ENCODE measurements at regions not wholly inside any gene's neighbourhood (a gene's known extent, or its start where the extent isn't known, plus 50 kb on each side); places are given as distances from the start of the nearest gene placed in this dataset.
"Not testable (repeated sequence)": the region's sequence is repeated elsewhere in the genome, so short reads cannot be mapped to it uniquely, and the experiment has no call there.

- DNase-seq (ENCODE audit: low spot score) = no peak
Measured at GRCh38 chr3:170705131-170705530, 119.3 kb upstream of the SLC7A14 start.

- DNase-seq (ENCODE audit: low spot score) = peak; percentile 44
Measured at GRCh38 chr3:170703121-170703588, 117.3 kb upstream of the SLC7A14 start.

DNA sequence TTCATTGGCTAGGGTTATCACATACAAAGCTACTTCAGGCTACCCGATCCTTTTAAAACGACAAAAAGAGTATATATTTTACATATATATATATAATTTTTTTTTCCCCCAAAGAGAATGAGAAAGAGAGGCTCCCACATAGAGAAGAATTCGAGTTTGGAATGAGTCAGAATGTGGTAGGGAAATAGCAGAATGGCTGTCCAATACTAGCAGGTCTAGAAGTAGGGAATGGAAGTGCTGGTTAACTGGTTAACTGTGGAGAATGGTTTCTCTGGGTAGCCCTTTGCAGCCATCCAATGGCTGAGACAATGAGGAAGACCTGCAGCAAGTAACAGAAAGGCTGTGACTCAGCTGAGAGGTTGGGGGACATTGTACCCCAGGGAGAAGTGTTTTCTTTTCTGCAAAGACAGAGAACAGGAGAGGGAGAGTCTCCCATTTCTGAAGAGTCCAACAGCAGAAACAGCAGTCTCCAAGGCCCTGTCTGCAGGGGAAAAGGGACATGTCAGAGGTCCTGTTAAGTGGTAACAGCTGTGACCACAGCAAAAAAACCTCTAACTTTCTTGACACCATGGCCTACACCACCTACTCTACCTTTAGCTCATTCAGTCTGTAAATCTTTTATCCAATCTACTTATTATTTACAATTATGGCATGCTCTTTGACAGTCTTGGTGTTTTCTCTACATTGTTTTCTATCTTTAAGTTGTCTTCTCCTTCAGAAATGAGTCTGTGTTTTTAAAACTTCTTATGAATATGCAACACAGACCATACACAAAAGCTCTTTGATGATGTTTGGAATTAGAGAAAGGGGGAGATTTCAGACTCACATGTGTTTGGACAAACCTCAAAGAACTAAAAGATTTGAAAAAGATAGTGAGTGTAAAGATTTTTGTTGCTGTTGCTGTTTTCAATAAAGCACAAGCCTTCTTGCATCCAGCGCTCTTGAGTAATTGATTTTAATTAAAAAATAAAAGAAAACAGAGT lies 116.1 kb upstream of the SLC7A14 start:
- DNase-seq (ENCODE audit: low spot score) = no peak

GRCh38 chr3:170700054-170700404 lies 114.2 kb upstream of the SLC7A14 start:
- DNase-seq (ENCODE audit: low spot score) = no peak

DNA sequence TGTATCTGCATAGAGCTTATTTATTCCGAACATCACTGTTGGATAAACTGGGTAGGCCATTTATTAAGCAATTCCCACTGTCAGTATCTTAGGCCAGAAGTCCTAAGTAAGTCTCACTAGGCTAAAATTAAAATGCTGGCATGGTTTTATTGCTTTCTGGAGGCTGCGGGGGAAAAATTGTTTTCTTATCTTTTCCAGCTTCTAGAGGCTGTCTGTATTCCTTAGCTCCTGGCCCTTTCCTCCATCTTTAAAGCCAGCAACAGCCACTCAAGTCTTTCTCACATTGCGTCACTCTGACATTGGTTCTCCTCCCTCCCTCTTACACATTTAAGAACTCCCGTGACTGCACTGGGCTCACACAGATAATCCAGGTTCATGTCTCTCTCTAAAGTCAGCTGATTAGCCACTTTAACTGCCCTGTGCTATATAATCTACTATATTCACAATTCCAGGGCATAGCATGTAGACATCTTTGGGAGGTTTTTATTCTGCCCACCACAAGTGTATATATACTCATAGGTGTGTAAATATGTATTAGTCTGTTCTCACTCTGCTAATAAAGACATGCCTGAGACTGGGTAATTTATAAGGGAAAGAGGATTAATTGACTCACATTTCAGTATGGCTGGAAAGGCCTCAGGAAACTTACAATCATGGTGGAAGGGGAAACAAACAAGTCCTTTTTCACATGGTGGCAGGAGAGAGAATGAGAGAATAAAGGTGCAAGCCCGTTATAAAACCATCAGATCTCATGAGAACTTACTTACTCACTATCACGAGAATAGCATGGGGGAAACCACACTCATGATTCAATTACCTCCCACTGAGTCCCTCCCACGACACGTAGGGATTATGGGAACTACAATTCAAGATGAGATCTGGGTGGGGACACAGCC lies 113.5 kb upstream of the SLC7A14 start:
- no peak for DNase-seq (ENCODE audit: low spot score)

- no peak for DNase-seq (ENCODE audit: low spot score)
Measured at GRCh38 chr3:170697908-170698307, 112.0 kb upstream of the SLC7A14 start.

GRCh38 chr3:170697131-170697530 lies 111.3 kb upstream of the SLC7A14 start:
- DNase-seq (ENCODE audit: low spot score) = no peak

DNA sequence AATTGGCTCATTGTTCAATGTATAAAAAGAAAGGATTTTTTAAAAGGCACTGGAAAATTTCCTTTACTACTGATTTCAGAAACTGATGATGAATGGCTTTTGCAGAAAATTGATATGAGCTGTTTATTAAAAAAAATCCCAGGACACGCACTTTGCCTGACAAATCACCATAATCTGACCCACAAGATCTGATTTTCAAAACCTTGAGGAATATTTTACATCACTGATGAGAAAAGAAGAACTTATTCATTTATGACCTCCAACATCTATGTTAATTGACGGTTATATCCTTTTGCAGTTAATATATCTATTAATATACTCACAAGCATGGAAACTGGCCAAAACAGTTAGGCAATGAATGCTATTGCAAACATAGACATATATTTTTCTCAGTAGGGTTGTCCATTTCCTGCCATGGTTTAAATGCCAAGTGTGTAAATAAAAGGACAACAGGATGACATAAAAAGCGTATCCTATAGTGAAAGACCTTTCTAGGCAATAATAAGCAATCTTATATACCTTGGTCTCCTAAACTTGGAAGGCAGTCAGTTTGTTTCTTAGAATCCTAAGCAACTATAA lies 109.7 kb upstream of the SLC7A14 start:
- DNase-seq (ENCODE audit: low spot score) = no peak

DNA sequence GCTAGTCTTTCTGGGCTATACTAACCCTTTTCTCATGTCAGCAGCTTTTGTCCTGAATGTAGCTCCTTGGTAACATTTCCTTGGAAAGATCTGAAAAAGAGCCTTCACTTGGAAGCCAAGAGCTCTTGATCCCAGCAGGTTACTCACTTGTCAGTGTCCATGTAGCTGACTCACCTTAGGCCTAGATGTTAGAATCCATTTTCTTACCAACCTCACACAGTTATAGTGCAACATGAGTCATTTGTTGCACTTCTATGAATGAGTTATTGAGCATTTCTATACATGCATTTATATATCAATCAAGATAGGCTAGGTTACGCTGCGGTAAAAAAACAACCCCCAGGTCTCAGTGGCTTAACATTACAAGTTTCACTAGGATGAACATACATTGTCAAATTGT lies 106.8 kb upstream of the SLC7A14 start:
- DNase-seq (ENCODE audit: low spot score) = no peak

GRCh38 chr3:170690661-170690981 lies 104.7 kb upstream of the SLC7A14 start:
- no peak for DNase-seq (ENCODE audit: low spot score)

DNA sequence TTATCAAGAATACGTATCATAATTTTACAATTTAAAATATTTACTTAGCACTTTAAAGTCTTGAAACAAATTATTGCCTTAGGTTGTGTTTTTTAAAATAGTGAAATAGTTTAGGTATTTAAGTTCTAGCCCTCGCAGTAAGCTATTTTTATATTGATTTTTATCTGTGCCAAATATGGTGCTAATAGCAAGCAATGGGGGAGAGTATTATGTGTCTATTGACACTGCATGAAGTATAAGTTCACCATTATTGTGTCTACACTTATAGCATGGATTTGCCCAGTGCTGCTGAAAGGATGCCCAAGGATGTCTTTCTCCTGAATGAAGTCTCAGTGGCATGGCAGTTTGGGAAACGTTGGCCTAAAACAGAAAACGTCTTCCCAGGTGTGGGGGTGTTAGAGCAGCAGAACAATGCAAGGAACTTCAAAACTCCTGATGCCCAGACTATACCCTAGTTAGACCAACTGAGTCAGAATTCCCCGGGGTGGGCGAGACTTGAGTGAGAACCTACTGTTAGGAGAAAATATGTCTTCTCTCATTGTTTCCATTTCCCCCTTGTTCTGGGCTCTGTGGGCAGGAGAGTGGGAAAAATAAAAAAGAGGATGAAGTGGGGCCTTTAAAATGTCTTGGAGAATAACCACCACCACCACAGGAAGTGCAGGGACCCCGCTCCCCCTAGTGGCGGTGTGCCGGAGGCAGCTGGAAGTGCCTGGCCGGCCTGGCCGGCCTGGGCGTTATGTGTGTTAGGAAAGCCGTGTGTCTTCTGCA lies 104.2 kb upstream of the SLC7A14 start:
- DNase-seq (ENCODE audit: low spot score) = no peak

DNA sequence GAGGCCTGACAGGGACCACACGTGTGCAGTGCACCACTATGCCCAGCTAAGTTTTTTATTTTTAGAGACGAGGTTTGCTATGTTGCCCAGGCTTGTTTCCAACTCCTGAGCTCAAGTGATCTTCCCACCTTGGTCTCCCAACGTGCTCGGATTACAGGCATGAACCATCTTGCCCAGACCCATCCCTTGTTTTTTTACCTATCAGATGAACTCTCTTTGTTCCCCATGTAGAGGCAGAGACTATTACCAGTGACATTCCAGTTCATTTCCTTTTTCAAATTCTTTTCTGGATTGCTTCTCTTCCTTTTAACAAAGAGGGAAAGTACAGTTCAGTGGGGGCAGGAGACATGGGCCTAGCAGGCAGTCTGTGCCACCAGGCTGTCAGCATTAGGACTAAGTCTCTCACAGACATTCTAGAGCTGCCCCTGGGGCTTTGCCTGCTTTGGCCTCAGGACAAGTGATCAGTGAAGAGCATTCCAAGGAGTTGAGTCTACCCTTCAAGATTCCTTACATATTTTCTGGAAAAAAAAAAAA lies 103.5 kb upstream of the SLC7A14 start:
- peak; percentile 81 for DNase-seq (ENCODE audit: low spot score)

DNA sequence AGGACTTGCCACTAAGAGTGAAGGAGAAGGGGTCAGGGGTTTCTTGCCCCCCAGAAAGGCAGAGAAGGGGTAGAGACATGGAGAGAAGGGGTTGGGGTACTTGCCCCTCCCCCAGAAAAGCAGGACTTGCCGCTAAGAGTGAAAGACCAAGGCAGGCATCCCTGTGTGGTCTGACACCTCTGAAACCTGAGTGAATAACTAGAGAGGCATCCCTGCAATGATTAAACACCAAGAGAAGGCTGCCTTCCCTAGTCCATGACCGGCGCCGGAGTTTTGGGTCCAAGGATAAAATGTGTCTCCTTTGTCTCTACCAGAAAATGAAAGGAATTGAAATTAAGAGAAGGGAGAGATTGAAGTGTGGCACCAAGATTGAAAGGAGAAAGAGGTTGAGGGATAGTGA lies 102.3 kb upstream of the SLC7A14 start:
- not testable (repeated sequence) for DNase-seq (ENCODE audit: low spot score)

- DNase-seq (ENCODE audit: low spot score) = no peak
Measured at GRCh38 chr3:170680593-170680992, 94.7 kb upstream of the SLC7A14 start.

GRCh38 chr3:170679190-170679589 lies 93.3 kb upstream of the SLC7A14 start:
- no peak for DNase-seq (ENCODE audit: low spot score)

GRCh38 chr3:170670504-170670903 lies 84.6 kb upstream of the SLC7A14 start:
- DNase-seq (ENCODE audit: low spot score) = no peak

DNA sequence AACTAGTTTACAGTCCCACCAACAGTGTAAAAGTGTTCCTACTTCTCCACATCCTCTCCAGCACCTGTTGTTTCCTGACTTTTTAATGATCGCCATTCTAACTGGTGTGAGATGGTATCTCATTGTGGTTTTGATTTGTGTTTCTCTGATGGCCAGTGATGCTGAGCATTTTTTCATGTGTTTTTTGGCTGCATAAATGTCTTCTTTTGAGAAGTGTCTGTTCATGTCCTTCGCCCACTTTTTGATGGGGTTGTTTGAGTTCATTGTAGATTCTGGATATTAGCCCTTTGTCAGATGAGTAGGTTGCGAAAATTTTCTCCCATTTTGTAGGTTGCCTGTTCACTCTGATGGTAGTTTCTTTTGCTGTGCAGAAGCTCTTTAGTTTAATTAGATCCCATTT lies 77.1 kb upstream of the SLC7A14 start:
- DNase-seq (ENCODE audit: low spot score) = not testable (repeated sequence)

- DNase-seq (ENCODE audit: low spot score) = no peak
Measured at GRCh38 chr3:170660139-170660538, 74.3 kb upstream of the SLC7A14 start.

DNA sequence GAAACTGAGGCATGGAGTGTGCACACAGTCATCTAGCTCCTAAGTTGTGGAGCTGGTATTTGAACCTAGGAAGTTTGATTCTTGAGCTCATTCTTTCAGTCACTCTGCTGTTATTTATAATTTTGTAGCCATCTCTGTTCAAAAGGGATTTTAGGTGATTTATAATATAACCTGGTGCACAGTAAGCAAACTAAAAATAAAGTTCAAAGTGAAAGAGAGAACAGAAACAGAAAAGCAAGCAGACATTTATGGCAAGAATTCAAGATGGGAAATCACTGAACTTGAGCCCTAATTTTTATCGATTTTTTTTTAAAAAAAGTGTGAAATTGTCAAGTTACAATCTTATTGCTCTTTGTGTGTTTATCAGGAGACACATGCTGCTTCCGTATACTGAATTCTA lies 71.4 kb upstream of the SLC7A14 start:
- DNase-seq (ENCODE audit: low spot score) = no peak

- DNase-seq (ENCODE audit: low spot score) = no peak
Measured at GRCh38 chr3:170656284-170656683, 70.4 kb upstream of the SLC7A14 start.

DNA sequence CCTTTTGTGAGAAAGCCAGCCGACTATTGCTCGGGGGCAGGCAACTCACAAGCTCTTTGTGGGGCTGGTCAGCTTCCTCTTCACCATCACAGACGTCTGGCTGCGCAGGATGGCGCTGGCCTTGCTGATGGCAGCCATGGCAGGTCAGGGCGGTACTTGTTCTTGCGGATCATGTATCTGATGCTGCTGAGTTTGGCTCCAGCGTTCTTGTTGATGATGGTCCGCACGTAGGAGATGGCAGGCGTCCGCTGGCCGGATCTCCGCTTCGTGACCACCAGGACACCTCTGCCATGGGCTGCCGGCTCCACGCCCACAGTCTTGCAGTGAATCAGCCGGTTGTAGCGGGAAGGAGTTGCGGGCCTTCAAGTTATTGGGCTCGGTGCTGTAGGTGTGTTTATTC lies 67.9 kb upstream of the SLC7A14 start:
- DNase-seq (ENCODE audit: low spot score) = no peak

Data from hepatic stellate cell (primary cell).